ENCODE measurements at regions not wholly inside any gene's neighbourhood (a gene's known extent, or its start where the extent isn't known, plus 50 kb on each side); places are given as distances from the start of the nearest gene placed in this dataset.

DNA sequence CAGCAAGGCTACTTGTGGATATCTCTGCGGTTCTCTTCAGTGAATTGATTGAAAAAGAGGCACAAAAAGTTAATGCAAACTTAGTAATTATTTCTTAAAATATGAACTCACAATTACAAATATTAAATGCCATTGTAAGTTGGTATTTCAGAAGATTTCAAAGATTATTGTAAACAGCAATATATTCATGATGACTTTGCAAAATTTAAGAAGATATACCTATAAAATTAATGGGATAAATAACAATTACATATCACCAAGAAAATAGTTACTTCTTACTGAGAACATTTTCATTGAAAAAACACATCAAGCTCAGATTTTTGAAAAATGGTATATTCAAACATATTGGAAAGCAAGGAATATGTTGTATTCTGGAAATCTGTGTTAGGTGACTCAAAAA, 482.0 kb upstream of the LRRTM1 start:
- TF ChIP-seq, protein P1, sequence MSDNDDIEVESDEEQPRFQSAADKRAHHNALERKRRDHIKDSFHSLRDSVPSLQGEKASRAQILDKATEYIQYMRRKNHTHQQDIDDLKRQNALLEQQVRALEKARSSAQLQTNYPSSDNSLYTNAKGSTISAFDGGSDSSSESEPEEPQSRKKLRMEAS (IDR thresholded peaks at IDR 0.05; ENCODE audit: low read depth, low read length), result no peak
- no peak for TF ChIP-seq TCF12 (IDR thresholded peaks at IDR 0.05; ENCODE audit: low read depth, low read length)
- no peak for TF ChIP-seq RUNX3 (IDR thresholded peaks at IDR 0.05; ENCODE audit: low read length)
- TF ChIP-seq, protein P2, sequence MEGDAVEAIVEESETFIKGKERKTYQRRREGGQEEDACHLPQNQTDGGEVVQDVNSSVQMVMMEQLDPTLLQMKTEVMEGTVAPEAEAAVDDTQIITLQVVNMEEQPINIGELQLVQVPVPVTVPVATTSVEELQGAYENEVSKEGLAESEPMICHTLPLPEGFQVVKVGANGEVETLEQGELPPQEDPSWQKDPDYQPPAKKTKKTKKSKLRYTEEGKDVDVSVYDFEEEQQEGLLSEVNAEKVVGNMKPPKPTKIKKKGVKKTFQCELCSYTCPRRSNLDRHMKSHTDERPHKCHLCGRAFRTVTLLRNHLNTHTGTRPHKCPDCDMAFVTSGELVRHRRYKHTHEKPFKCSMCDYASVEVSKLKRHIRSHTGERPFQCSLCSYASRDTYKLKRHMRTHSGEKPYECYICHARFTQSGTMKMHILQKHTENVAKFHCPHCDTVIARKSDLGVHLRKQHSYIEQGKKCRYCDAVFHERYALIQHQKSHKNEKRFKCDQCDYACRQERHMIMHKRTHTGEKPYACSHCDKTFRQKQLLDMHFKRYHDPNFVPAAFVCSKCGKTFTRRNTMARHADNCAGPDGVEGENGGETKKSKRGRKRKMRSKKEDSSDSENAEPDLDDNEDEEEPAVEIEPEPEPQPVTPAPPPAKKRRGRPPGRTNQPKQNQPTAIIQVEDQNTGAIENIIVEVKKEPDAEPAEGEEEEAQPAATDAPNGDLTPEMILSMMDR (IDR thresholded peaks at IDR 0.05 in 2 of 3, conservative IDR thresholded peaks at IDR 0.05 in 1 of 3; ENCODE audit: control insufficient read depth in 2 of 3, extremely low read depth in 1 of 3, insufficient read depth in 1 of 3, low read depth in 3 of 3, low read length in 3 of 3), result no peak
- TF ChIP-seq EP300 (IDR thresholded peaks at IDR 0.05; ENCODE audit: borderline replicate concordance in 1 of 2, control insufficient read depth in 1 of 2, low read depth in 2 of 2, low read length in 2 of 2), result no peak
- TF ChIP-seq, protein P3, sequence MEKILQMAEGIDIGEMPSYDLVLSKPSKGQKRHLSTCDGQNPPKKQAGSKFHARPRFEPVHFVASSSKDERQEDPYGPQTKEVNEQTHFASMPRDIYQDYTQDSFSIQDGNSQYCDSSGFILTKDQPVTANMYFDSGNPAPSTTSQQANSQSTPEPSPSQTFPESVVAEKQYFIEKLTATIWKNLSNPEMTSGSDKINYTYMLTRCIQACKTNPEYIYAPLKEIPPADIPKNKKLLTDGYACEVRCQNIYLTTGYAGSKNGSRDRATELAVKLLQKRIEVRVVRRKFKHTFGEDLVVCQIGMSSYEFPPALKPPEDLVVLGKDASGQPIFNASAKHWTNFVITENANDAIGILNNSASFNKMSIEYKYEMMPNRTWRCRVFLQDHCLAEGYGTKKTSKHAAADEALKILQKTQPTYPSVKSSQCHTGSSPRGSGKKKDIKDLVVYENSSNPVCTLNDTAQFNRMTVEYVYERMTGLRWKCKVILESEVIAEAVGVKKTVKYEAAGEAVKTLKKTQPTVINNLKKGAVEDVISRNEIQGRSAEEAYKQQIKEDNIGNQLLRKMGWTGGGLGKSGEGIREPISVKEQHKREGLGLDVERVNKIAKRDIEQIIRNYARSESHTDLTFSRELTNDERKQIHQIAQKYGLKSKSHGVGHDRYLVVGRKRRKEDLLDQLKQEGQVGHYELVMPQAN (conservative IDR thresholded peaks at IDR 0.05), result no peak
- TF ChIP-seq IKZF1 (conservative IDR thresholded peaks at IDR 0.05), result no peak
- no peak for TF ChIP-seq MYC (IDR thresholded peaks at IDR 0.05; ENCODE audit: insufficient read depth, insufficient read length, insufficient replicate concordance, low read length, severe bottlenecking)
